ENCODE measurements at regions not wholly inside any gene's neighbourhood (a gene's known extent, or its start where the extent isn't known, plus 50 kb on each side); places are given as distances from the start of the nearest gene placed in this dataset.

- Mint-ChIP-seq H3K36me3 (ENCODE audit: insufficient read depth) (peaks cover 2% of the 10 kb centered on the region), H3K9me3 (no peaks in the 10 kb centered on the region), H3K4me1 (ENCODE audit: low read depth) (no peaks in the 10 kb centered on the region), H3K4me3 (no peak overlapping the region), H3K27me3 (ENCODE audit: low read depth) (no peaks in the 10 kb centered on the region)
- ATAC-seq (no peak), DNase-seq (no peak)
These were observed 101.8 kb downstream of the NUFIP1 start for GRCh38 chr13:44887515-44887914.

- ATAC-seq = no peak
- Mint-ChIP-seq H3K9me3 (no peaks in the 10 kb centered on the region), H3K27me3 (ENCODE audit: low read depth) (no peaks in the 10 kb centered on the region)
These were observed 105.1 kb downstream of the NUFIP1 start for GRCh38 chr13:44884076-44884729.

GRCh38 chr13:44879452-44880058 lies 109.7 kb downstream of the NUFIP1 start:
- H3K4me3 Mint-ChIP-seq = no peak overlapping the region
- peaks cover 6% of the 10 kb centered on the region for H3K9me3 Mint-ChIP-seq
- ATAC-seq = no peak
- DNase-seq = no peak
- peaks cover 4% of the 10 kb centered on the region for H3K27me3 Mint-ChIP-seq (ENCODE audit: low read depth)
- no peaks in the 10 kb centered on the region for H3K36me3 Mint-ChIP-seq (ENCODE audit: insufficient read depth)
- H3K4me1 Mint-ChIP-seq (ENCODE audit: low read depth) = no peaks in the 10 kb centered on the region

More at GRCh38 chr13:44884076-44884729, 105.1 kb downstream of the NUFIP1 start:
- DNase-seq = no peak
- peaks cover 2% of the 10 kb centered on the region for H3K36me3 Mint-ChIP-seq (ENCODE audit: insufficient read depth)
- no peaks in the 10 kb centered on the region for H3K4me1 Mint-ChIP-seq (ENCODE audit: low read depth)
- no peak overlapping the region for H3K4me3 Mint-ChIP-seq

DNA sequence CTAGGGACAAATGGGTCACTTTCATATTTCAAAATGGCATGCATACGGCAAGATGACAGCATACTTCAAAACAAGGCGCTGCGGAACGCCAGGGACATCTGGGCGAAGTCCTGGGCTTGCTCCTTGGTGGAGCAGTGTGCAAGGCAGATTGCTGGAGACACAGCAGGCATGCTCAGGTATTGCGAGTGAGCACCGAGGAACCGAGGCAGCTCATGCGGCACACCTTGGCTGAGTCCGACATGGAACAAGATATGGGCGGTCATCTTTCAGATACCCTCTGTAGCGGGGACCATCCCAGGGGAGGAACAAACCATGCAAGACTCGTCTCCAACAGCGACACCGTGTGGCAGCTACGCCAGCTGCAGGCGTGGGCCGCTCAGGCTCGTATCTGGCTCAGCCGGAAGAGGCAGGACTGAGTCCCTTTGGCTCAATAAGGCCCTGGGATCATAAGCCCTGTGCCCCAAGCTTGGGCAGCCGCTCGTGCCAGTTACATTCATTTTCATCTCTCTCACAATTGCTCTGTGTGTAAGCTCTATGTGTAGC lies 112.4 kb downstream of the NUFIP1 start:
- no peaks in the 10 kb centered on the region for H3K36me3 Mint-ChIP-seq (ENCODE audit: insufficient read depth)
- no peak for ATAC-seq
- H3K9me3 Mint-ChIP-seq = peaks cover 6% of the 10 kb centered on the region
- H3K27me3 Mint-ChIP-seq (ENCODE audit: low read depth) = peaks cover 4% of the 10 kb centered on the region
- no peak for DNase-seq
- no peak overlapping the region for H3K4me3 Mint-ChIP-seq
- no peaks in the 10 kb centered on the region for H3K4me1 Mint-ChIP-seq (ENCODE audit: low read depth)

DNA sequence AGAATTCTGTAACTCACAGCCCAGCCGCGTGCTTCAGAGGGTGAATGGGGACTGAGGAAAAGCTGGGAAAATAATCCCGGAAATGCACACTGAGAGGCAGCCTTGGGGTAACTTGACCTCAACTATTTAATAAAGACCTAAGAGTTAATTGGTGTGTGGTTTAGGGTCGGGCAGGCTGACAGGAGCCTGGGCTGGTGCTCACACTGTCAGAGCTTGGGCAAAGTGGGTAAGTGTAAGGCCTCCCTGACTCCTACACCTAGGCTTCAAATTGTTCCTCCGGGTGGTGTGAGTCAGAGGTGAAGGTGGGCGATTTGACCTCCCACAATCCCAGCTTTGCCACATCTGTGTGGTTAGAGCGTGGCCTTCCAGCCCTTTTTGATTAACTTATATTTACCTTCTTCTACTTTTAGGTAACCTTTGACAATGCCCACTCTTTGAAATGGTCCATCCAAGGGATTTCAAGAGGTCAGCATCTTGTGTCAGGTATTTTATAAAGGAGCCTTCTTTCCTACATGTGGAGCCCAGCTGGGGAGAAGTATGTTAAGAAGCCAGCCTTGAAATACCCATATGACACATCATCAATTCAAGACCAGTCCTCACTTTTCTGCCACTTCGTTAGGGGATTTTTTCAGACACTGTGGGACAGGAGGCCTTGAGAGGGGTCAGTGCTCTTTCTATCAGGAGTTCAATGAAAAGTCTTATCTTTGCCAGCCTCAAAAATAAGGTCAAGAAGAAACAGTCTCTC lies 114.2 kb downstream of the NUFIP1 start:
- peaks cover 11% of the 10 kb centered on the region for H3K27me3 Mint-ChIP-seq (ENCODE audit: low read depth)
- peaks cover 6% of the 10 kb centered on the region for H3K9me3 Mint-ChIP-seq
- DNase-seq = no peak
- H3K36me3 Mint-ChIP-seq (ENCODE audit: insufficient read depth) = no peaks in the 10 kb centered on the region
- ATAC-seq = peak in 1 of 2 donors; percentile 25
- no peaks in the 10 kb centered on the region for H3K4me1 Mint-ChIP-seq (ENCODE audit: low read depth)
- no peak overlapping the region for H3K4me3 Mint-ChIP-seq

DNA sequence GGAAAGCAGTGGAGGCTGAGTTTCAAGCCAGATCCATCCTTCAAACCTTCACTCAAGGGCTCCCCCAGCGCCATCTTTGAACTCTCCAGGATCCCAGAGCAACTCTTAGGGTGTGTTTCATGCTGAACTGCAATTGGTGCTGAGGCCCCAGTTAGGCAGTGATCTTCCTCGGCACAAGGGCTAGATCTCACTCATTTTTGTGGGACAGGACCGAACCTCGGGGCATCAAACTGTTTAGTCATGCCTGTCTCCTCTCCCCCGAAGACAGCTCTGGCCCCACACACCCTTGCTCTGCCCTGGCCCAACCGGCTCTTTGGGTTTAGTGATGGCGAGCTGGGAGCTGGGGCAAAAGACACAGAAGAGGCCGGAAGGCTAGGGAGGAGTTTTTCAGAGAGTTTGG lies 115.1 kb downstream of the NUFIP1 start:
- H3K36me3 Mint-ChIP-seq (ENCODE audit: insufficient read depth) = no peaks in the 10 kb centered on the region
- no peak overlapping the region for H3K4me3 Mint-ChIP-seq
- DNase-seq = no peak
- ATAC-seq = no peak
- H3K9me3 Mint-ChIP-seq = peaks cover 6% of the 10 kb centered on the region
- no peaks in the 10 kb centered on the region for H3K4me1 Mint-ChIP-seq (ENCODE audit: low read depth)
- peaks cover 11% of the 10 kb centered on the region for H3K27me3 Mint-ChIP-seq (ENCODE audit: low read depth)

GRCh38 chr13:44873461-44873860 lies 115.8 kb downstream of the NUFIP1 start:
- Mint-ChIP-seq H3K4me1 (ENCODE audit: low read depth) (no peaks in the 10 kb centered on the region), H3K27me3 (ENCODE audit: low read depth) (peaks cover 16% of the 10 kb centered on the region)
- ATAC-seq = no peak

DNA sequence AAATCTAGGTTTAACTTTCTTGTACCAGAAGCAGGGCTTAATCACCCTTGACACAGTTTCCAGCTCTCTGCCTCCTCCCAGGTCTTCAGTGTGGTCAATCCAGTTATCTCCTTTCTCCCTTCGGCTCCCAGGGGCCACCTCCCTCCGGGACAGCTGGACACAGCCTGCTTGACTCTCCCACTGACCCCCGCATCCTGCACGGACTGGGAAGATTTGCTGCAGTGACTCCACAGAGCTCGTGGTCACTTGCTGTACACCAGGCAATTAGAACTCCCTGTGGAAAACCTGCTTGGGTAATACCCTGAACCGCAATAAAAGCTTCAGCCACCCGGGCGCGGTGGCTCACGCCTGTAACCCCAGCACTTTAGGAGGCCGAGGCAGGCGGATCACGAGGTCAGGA lies 116.5 kb downstream of the NUFIP1 start:
- Mint-ChIP-seq H3K36me3 (ENCODE audit: insufficient read depth) (no peaks in the 10 kb centered on the region), H3K9me3 (peaks cover 6% of the 10 kb centered on the region), H3K4me3 (no peak overlapping the region), H3K27me3 (ENCODE audit: low read depth) (peaks cover 12% of the 10 kb centered on the region), H3K4me1 (ENCODE audit: low read depth) (no peaks in the 10 kb centered on the region)
- ATAC-seq (no peak), DNase-seq (no peak)

More at GRCh38 chr13:44873461-44873860, 115.8 kb downstream of the NUFIP1 start:
- peaks cover 6% of the 10 kb centered on the region for H3K9me3 Mint-ChIP-seq
- H3K4me3 Mint-ChIP-seq = no peak overlapping the region
- no peak for DNase-seq
- no peaks in the 10 kb centered on the region for H3K36me3 Mint-ChIP-seq (ENCODE audit: insufficient read depth)

DNA sequence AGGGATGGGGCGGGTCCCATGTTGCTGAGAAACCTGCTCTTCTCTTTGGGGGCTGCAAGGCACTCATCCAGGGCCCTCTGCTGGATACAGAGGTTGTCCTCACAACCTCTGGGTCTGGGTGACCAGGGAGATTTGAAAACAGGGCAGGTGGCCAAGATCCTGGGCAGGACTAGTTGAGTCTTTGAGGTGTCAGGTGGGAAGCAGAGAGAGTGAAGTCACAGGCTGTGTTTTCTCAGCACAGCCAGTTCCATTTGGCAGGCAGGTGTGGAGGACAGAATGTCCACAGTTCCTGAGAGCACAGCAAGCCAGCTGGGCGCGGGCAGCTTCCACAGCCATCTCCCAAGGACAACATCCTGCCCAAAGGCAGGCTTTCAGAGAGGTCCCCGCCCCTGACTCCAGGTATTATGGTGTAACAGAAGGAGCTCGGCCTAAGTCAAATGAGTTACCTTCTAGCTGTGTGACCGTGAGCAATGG lies 118.8 kb downstream of the NUFIP1 start:
- DNase-seq (no peak), ATAC-seq (no peak)
- Mint-ChIP-seq H3K27me3 (ENCODE audit: low read depth) (peaks cover 15% of the 10 kb centered on the region), H3K9me3 (no peaks in the 10 kb centered on the region), H3K4me3 (no peak overlapping the region), H3K36me3 (ENCODE audit: insufficient read depth) (no peaks in the 10 kb centered on the region), H3K4me1 (ENCODE audit: low read depth) (no peaks in the 10 kb centered on the region)

DNA sequence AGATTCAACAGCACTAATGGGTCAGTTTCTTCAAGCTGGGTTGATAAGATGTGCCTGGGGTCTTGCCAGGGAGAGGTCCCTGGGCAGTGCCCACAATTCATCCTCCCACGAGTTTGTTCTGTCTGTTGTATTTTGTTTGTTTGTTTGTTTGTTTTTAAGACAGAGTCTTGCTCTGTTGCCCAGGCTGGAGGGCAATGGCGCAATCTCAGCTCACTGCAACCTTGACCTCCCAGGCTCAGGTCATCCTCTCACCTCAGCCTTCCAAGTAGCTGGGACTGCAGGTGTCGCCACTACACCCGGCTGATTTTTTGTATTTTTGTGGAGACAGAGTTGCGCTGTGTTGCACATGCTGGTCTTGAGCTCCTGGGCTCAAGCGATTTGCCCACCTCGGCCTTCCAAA lies 120.1 kb downstream of the NUFIP1 start:
- no peak for DNase-seq
- Mint-ChIP-seq H3K4me3 (no peak overlapping the region), H3K9me3 (no peaks in the 10 kb centered on the region), H3K36me3 (ENCODE audit: insufficient read depth) (no peaks in the 10 kb centered on the region), H3K4me1 (ENCODE audit: low read depth) (no peaks in the 10 kb centered on the region), H3K27me3 (ENCODE audit: low read depth) (peaks cover 15% of the 10 kb centered on the region)
- ATAC-seq = no peak

- DNase-seq (no peak), ATAC-seq (peak; percentile 37 to 59)
- Mint-ChIP-seq H3K4me1 (ENCODE audit: low read depth) (no peaks in the 10 kb centered on the region), H3K36me3 (ENCODE audit: insufficient read depth) (no peaks in the 10 kb centered on the region), H3K27me3 (ENCODE audit: low read depth) (peaks cover 15% of the 10 kb centered on the region), H3K4me3 (no peak overlapping the region), H3K9me3 (no peaks in the 10 kb centered on the region)
These were observed 120.9 kb downstream of the NUFIP1 start for GRCh38 chr13:44868397-44868796.

- Mint-ChIP-seq H3K9me3 (no peaks in the 10 kb centered on the region), H3K36me3 (ENCODE audit: insufficient read depth) (no peaks in the 10 kb centered on the region), H3K27me3 (ENCODE audit: low read depth) (peaks cover 15% of the 10 kb centered on the region), H3K4me1 (ENCODE audit: low read depth) (no peaks in the 10 kb centered on the region), H3K4me3 (no peak overlapping the region)
- DNase-seq = no peak
- no peak for ATAC-seq
These were observed 121.4 kb downstream of the NUFIP1 start for GRCh38 chr13:44867825-44868224.

DNA sequence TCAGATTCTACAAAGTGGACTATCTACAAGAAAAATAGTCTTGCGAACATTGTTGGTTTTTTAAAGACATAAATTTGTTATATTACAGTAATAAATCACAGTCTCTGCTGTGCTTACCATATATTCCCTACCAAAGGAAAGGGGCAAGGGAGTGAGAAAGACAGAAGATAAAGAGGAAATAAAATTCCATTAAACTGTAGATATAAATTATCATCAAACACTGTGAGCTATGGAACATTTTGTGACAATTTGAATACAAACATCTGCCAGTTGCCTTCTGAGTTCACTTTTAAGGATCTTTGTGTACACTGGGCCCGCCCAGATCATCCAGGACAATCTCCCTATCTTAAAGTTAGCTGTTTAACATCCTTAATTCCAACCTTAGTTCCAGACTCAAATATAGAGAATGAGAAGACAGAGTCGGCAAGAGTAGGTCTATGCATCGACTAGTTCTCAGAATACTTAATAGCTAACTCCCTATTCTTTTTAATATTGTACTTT lies 122.8 kb downstream of the NUFIP1 start:
- Mint-ChIP-seq H3K9me3 (no peaks in the 10 kb centered on the region), H3K36me3 (ENCODE audit: insufficient read depth) (no peaks in the 10 kb centered on the region)

GRCh38 chr13:44865722-44866410 lies 123.4 kb downstream of the NUFIP1 start:
- no peak overlapping the region for H3K4me3 Mint-ChIP-seq
- ATAC-seq = no peak
- no peaks in the 10 kb centered on the region for H3K4me1 Mint-ChIP-seq (ENCODE audit: low read depth)
- H3K9me3 Mint-ChIP-seq = no peaks in the 10 kb centered on the region
- peaks cover 15% of the 10 kb centered on the region for H3K27me3 Mint-ChIP-seq (ENCODE audit: low read depth)
- DNase-seq = no peak
- no peaks in the 10 kb centered on the region for H3K36me3 Mint-ChIP-seq (ENCODE audit: insufficient read depth)

More for the DNA sequence above, 122.8 kb downstream of the NUFIP1 start:
- H3K4me1 Mint-ChIP-seq (ENCODE audit: low read depth) = no peaks in the 10 kb centered on the region
- ATAC-seq (no peak), DNase-seq (no peak)
- peaks cover 18% of the 10 kb centered on the region for H3K27me3 Mint-ChIP-seq (ENCODE audit: low read depth)
- H3K4me3 Mint-ChIP-seq = no peak overlapping the region

Measured in activated T-cell treated with anti-CD3 and anti-CD28 coated beads, Interleukin-2, amount 50 U/mL, for 4 hours (primary cell).